ENCODE measurements at regions not wholly inside any gene's neighbourhood (a gene's known extent, or its start where the extent isn't known, plus 50 kb on each side); places are given as distances from the start of the nearest gene placed in this dataset.

GRCh38 chr16:58809213-58809612 lies 75.1 kb upstream of the GOT2 start:
- WGBS: 83% methylated on average over 3 of the region's 3 CpGs

GRCh38 chr16:58807276-58807675 lies 73.2 kb upstream of the GOT2 start:
- no peak for DNase-seq (ENCODE audit: extremely low spot score)
- TF ChIP-seq POLR2AphosphoS5 (IDR thresholded peaks at IDR 0.05) (no peak), CTCF (IDR thresholded peaks at IDR 0.05) (no peak), POLR2A (IDR thresholded peaks at IDR 0.05; ENCODE audit: low read depth) (no peak), EP300 (IDR thresholded peaks at IDR 0.05) (no peak)
- Histone ChIP-seq H3K4me3 (no peak overlapping the region), H3K27ac (replicated peaks in 1 of 4) (no peak overlapping the region), H3K36me3 (no peaks in the 10 kb centered on the region), H3K27me3 (no peaks in the 10 kb centered on the region), H3K4me1 (no peaks in the 10 kb centered on the region), H3K9me3 (peaks cover 0 to 12% (median 4%) of the 10 kb centered on the region in 4 donors)
- intact Hi-C loops (cut with DNase I): no loop called here

More at GRCh38 chr16:58809213-58809612, 75.1 kb upstream of the GOT2 start:
- TF ChIP-seq EP300 (IDR thresholded peaks at IDR 0.05) (no peak), CTCF (IDR thresholded peaks at IDR 0.05) (no peak), POLR2A (IDR thresholded peaks at IDR 0.05; ENCODE audit: low read depth) (no peak), POLR2AphosphoS5 (IDR thresholded peaks at IDR 0.05) (no peak)
- Histone ChIP-seq H3K9me3 (no peaks in the 10 kb centered on the region), H3K27ac (replicated peaks in 1 of 4) (no peak overlapping the region), H3K27me3 (no peaks in the 10 kb centered on the region), H3K36me3 (no peaks in the 10 kb centered on the region), H3K4me3 (no peak overlapping the region), H3K4me1 (no peaks in the 10 kb centered on the region)
- intact Hi-C loops (cut with DNase I): no loop called here
- DNase-seq (ENCODE audit: extremely low spot score): no peak

GRCh38 chr16:58801838-58802237 lies 67.7 kb upstream of the GOT2 start:
- TF ChIP-seq POLR2AphosphoS5 (IDR thresholded peaks at IDR 0.05): no peak
- TF ChIP-seq POLR2A (IDR thresholded peaks at IDR 0.05; ENCODE audit: low read depth): no peak
- no peak for TF ChIP-seq EP300 (IDR thresholded peaks at IDR 0.05)
- no peak for TF ChIP-seq CTCF (IDR thresholded peaks at IDR 0.05)
- no peak overlapping the region for H3K4me3 ChIP-seq

GRCh38 chr16:58797137-58797801 lies 63.2 kb upstream of the GOT2 start:
- intact Hi-C loops (cut with DNase I): no loop called here

More at GRCh38 chr16:58801838-58802237, 67.7 kb upstream of the GOT2 start:
- Histone ChIP-seq H3K9me3 (peaks cover 0 to 15% (median 12%) of the 10 kb centered on the region in 4 donors), H3K36me3 (no peaks in the 10 kb centered on the region), H3K27me3 (no peaks in the 10 kb centered on the region), H3K27ac (replicated peaks in 1 of 4) (no peak overlapping the region), H3K4me1 (no peaks in the 10 kb centered on the region)
- intact Hi-C loops (cut with DNase I): no loop called here
- DNase-seq (ENCODE audit: extremely low spot score): no peak
- 34% methylated on average over 1 of the region's 1 CpG for WGBS

GRCh38 chr16:58793366-58793765 lies 59.2 kb upstream of the GOT2 start:
- Histone ChIP-seq H3K9me3 (no peaks in the 10 kb centered on the region), H3K27ac (replicated peaks in 1 of 4) (no peak overlapping the region), H3K4me3 (no peak overlapping the region), H3K36me3 (no peaks in the 10 kb centered on the region), H3K4me1 (no peaks in the 10 kb centered on the region), H3K27me3 (no peaks in the 10 kb centered on the region)
- intact Hi-C loops (cut with DNase I): no loop called here
- 55% methylated on average over 1 of the region's 1 CpG for WGBS
- TF ChIP-seq CTCF (IDR thresholded peaks at IDR 0.05): no peak
- no peak for TF ChIP-seq EP300 (IDR thresholded peaks at IDR 0.05)
- TF ChIP-seq POLR2AphosphoS5 (IDR thresholded peaks at IDR 0.05): no peak
- TF ChIP-seq POLR2A (IDR thresholded peaks at IDR 0.05; ENCODE audit: low read depth): no peak
- DNase-seq (ENCODE audit: extremely low spot score): no peak

More at GRCh38 chr16:58797137-58797801, 63.2 kb upstream of the GOT2 start:
- Histone ChIP-seq H3K4me1 (no peaks in the 10 kb centered on the region), H3K9me3 (peaks cover 0 to 9% (median 5%) of the 10 kb centered on the region in 4 donors), H3K27ac (replicated peaks in 1 of 4) (no peak overlapping the region), H3K4me3 (no peak overlapping the region), H3K27me3 (no peaks in the 10 kb centered on the region), H3K36me3 (no peaks in the 10 kb centered on the region)
- WGBS: 79% methylated on average over 9 of the region's 9 CpGs
- TF ChIP-seq POLR2AphosphoS5 (IDR thresholded peaks at IDR 0.05) (no peak), POLR2A (IDR thresholded peaks at IDR 0.05; ENCODE audit: low read depth) (no peak), EP300 (IDR thresholded peaks at IDR 0.05) (no peak)
- no peak for DNase-seq (ENCODE audit: extremely low spot score)
